GM12872 (cell line): ENCODE measurements at regions not wholly inside any gene's neighbourhood (a gene's known extent, or its start where the extent isn't known, plus 50 kb on each side); places are given as distances from the start of the nearest gene placed in this dataset.

Source experiments
- CTCF ChIP-seq: IDR thresholded peaks from 3 replicates; pipeline ENCODE4 v1.5.1; 2011; ENCODE audit warnings: low read depth, mild to moderate bottlenecking, low read length, moderate library complexity; ENCODE audit not compliant: insufficient read depth

DNA sequence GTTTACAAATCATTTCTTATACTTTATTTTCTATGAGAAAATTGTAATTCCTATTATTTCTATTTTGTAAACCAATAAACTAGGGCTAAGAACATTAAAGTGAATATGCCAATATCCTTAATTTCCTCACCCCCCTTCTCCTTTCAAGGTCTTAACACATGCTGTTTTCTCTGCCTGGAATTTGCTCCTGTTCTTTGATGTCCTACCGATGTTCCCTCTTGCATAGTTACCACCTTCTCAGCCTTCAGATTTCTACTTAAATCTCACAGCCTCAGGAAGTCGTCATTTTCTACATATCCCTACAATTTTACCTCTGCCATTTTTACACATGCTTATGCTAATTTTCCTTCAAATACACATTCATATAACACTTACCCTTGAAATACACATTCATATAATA, 890.9 kb upstream of the CDH8 start:
- no peak for TF ChIP-seq CTCF

- no peak for TF ChIP-seq CTCF
Measured at GRCh38 chr16:62926121-62926801, 890.0 kb upstream of the CDH8 start.

- TF ChIP-seq CTCF, result no peak
Measured at GRCh38 chr16:62921904-62922303, 885.7 kb upstream of the CDH8 start.

DNA sequence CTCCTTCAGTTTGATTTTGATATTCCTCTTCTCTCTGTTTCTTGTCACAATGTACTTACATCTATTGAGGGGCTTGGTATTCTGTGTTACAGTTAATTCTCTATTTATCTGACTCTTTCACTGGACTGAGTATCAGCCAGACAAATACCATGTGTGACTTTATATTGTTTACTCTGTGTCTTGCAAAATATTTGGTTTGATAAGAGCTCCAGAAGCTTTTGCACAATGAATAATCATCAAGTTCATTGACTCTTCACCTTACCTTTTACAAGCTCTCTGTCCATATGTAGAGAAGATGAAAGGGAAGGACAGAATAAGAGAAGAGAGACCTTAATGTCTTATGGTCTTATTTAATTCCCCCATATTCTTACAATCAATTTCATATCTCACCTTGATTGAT, 877.7 kb upstream of the CDH8 start:
- TF ChIP-seq CTCF, result no peak

- no peak for TF ChIP-seq CTCF
Measured at GRCh38 chr16:62913333-62913732, 877.1 kb upstream of the CDH8 start.

- no peak for TF ChIP-seq CTCF
Measured at GRCh38 chr16:62909597-62909996, 873.4 kb upstream of the CDH8 start.

DNA sequence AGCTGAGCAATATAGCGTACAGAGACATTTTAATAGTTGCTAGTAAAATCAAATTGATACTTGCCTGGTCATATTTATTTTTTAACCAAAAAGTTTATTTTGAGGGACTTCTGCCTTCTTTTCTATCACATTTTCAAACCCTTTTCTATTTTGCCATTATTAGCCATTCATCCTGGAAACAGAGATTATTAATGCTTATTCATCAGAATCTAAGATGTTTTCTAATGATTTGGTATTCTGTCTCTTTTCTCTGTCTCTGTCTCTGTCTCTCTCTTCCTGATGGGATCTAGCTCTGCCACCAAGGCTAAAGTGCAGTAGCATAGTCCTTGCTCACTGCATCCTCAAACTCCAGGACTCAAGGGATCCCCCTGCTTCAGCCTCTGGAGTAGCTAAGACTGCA, 871.3 kb upstream of the CDH8 start:
- no peak for TF ChIP-seq CTCF

GRCh38 chr16:62903961-62904502, 867.8 kb upstream of the CDH8 start:
- no peak for TF ChIP-seq CTCF
